ENCODE measurements at regions not wholly inside any gene's neighbourhood (a gene's known extent, or its start where the extent isn't known, plus 50 kb on each side); places are given as distances from the start of the nearest gene placed in this dataset.

- TF ChIP-seq CTCF (IDR thresholded peaks at IDR 0.05), result no peak
- no peak for TF ChIP-seq POLR2AphosphoS5 (IDR thresholded peaks at IDR 0.05)
- no peak for TF ChIP-seq POLR2A (IDR thresholded peaks at IDR 0.05)
These were observed 102.9 kb downstream of the GATA6 start for GRCh38 chr18:22272242-22272641.
